SU-DHL-6 (cell line): ENCODE measurements at regions not wholly inside any gene's neighbourhood (a gene's known extent, or its start where the extent isn't known, plus 50 kb on each side); places are given as distances from the start of the nearest gene placed in this dataset.

ENCODE experiments used
- EZH2phosphoT487 ChIP-seq: fragments of 200-600 bp; sonication (generic), shearing (Covaris generic); conservative IDR thresholded peaks from 2 replicates; pipeline ENCODE4 v1.6.1; 2018; ENCODE audit warnings: mild to moderate bottlenecking, antibody characterized with exemption, low read length, moderate library complexity, mixed read lengths
- TF ChIP-seq, protein P1 (sequence below): fragments of 200-600 bp; sonication (generic); IDR thresholded peaks from one replicate; pipeline ENCODE4 v1.5.1; 2017; ENCODE audit warnings: antibody characterized with exemption, mild to moderate bottlenecking, low read length, moderate library complexity; ENCODE audit not compliant: insufficient read depth, poor library complexity, severe bottlenecking

DNA sequence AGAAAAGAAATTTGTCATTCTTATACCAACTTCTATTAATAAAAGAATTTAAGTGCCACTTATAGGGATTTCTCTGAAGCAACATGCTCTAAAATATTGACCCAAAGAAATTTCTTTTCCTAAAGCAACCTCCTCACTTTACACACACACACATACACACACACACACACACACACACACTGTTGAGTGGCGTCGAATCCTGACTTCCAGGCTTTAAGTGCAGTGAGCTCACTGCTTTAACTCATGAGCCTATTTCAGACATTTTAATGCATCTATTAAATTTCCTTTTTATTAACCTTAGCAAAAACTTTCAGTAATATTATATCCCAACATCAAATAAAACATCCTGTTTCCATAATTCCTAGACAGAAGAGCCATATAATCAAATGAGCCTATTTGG, 229.1 kb upstream of the ACVR2A start:
- TF ChIP-seq, protein P1, sequence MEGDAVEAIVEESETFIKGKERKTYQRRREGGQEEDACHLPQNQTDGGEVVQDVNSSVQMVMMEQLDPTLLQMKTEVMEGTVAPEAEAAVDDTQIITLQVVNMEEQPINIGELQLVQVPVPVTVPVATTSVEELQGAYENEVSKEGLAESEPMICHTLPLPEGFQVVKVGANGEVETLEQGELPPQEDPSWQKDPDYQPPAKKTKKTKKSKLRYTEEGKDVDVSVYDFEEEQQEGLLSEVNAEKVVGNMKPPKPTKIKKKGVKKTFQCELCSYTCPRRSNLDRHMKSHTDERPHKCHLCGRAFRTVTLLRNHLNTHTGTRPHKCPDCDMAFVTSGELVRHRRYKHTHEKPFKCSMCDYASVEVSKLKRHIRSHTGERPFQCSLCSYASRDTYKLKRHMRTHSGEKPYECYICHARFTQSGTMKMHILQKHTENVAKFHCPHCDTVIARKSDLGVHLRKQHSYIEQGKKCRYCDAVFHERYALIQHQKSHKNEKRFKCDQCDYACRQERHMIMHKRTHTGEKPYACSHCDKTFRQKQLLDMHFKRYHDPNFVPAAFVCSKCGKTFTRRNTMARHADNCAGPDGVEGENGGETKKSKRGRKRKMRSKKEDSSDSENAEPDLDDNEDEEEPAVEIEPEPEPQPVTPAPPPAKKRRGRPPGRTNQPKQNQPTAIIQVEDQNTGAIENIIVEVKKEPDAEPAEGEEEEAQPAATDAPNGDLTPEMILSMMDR: no peak
- no peak for TF ChIP-seq EZH2phosphoT487
